GM21515 (cell line): ENCODE measurements at regions not wholly inside any gene's neighbourhood (a gene's known extent, or its start where the extent isn't known, plus 50 kb on each side); places are given as distances from the start of the nearest gene placed in this dataset.

ENCODE experiments used
- ATAC-seq: cut with Tn5 transposase; IDR thresholded peaks from one replicate; pipeline ENCODE4 v1.9.1; 2021; ENCODE audit not compliant: unreplicated experiment

- ATAC-seq, result no peak
These were observed 874.9 kb downstream of the EFNB2 start for GRCh38 chr13:105660561-105660960.

- ATAC-seq, result no peak
These were observed 877.0 kb downstream of the EFNB2 start for GRCh38 chr13:105658431-105658830.

GRCh38 chr13:105655046-105655445, 880.4 kb downstream of the EFNB2 start:
- no peak for ATAC-seq

- no peak for ATAC-seq
These were observed 891.5 kb downstream of the EFNB2 start for GRCh38 chr13:105643966-105644365.

GRCh38 chr13:105642511-105642958, 892.9 kb downstream of the EFNB2 start:
- ATAC-seq, result no peak

GRCh38 chr13:105641121-105641520, 894.3 kb downstream of the EFNB2 start:
- ATAC-seq, result no peak

GRCh38 chr13:105638426-105638825, 897.0 kb downstream of the EFNB2 start:
- ATAC-seq, result no peak

- ATAC-seq, result no peak
These were observed 901.4 kb downstream of the EFNB2 start for GRCh38 chr13:105634059-105634458.

- no peak for ATAC-seq
These were observed 905.0 kb downstream of the EFNB2 start for GRCh38 chr13:105630431-105630830.

- no peak for ATAC-seq
These were observed 908.2 kb downstream of the EFNB2 start for GRCh38 chr13:105627270-105627669.

- ATAC-seq, result no peak
These were observed 909.8 kb downstream of the EFNB2 start for GRCh38 chr13:105625691-105626090.

- ATAC-seq, result no peak
These were observed 919.0 kb downstream of the EFNB2 start for GRCh38 chr13:105616333-105617075.

- ATAC-seq, result no peak
These were observed 922.9 kb downstream of the EFNB2 start for GRCh38 chr13:105612541-105612940.

- ATAC-seq, result no peak
These were observed 924.0 kb downstream of the EFNB2 start for GRCh38 chr13:105611424-105611823.

GRCh38 chr13:105608104-105608503, 927.4 kb downstream of the EFNB2 start:
- no peak for ATAC-seq

GRCh38 chr13:105607426-105607825, 928.0 kb downstream of the EFNB2 start:
- no peak for ATAC-seq

GRCh38 chr13:105607016-105607415, 928.4 kb downstream of the EFNB2 start:
- ATAC-seq, result no peak

- ATAC-seq, result no peak
These were observed 932.3 kb downstream of the EFNB2 start for GRCh38 chr13:105602956-105603670.

- no peak for ATAC-seq
These were observed 935.9 kb downstream of the EFNB2 start for GRCh38 chr13:105599477-105600037.

GRCh38 chr13:105598529-105598928, 936.9 kb downstream of the EFNB2 start:
- no peak for ATAC-seq

- no peak for ATAC-seq
These were observed 937.9 kb downstream of the EFNB2 start for GRCh38 chr13:105597573-105597972.

GRCh38 chr13:105595471-105595870, 940.0 kb downstream of the EFNB2 start:
- ATAC-seq, result no peak
